Esophagus squamous epithelium (tissue), 5 donors: ENCODE measurements at regions not wholly inside any gene's neighbourhood (a gene's known extent, or its start where the extent isn't known, plus 50 kb on each side); places are given as distances from the start of the nearest gene placed in this dataset.

Experiments used
- DNase-seq: peaks from one replicate; lab custom pipeline; 2025; lab: John Stamatoyannopoulos, UW
- H3K27ac ChIP-seq, 4 donors: fragments of 200-600 bp; sonication (generic); one replicate each; pipeline ENCODE4 v1.5.1; 2016 to 2019; ENCODE audit warnings: mild to moderate bottlenecking in 1 of 4
- H3K27me3 ChIP-seq, 4 donors: fragments of 200-600 bp; sonication (generic); 1 replicate in 3 of 4; 2 replicates in 1 of 4; pipeline versions ENCODE4 v1.5.1 to v1.6.0; 2017 to 2021; ENCODE audit warnings: antibody characterized with exemption in 1 of 4
- H3K36me3 ChIP-seq, 3 donors: fragments of 200-600 bp; sonication (generic); one replicate each; pipeline ENCODE4 v1.5.1; 2016 to 2019
- H3K4me1 ChIP-seq, 3 donors: fragments of 200-600 bp; sonication (generic); one replicate each; pipeline ENCODE4 v1.5.1; 2017 to 2019
- H3K4me3 ChIP-seq, 4 donors: fragments of 200-600 bp; sonication (generic); 1 replicate in 3 of 4; 2 replicates in 1 of 4; pipeline ENCODE4 v1.5.1; 2016 to 2019; ENCODE audit warnings: mild to moderate bottlenecking in 2 of 4, moderate library complexity in 1 of 4
- H3K9me3 ChIP-seq, 3 donors: fragments of 200-600 bp; sonication (generic); one replicate each; pipeline ENCODE4 v1.5.1; 2016 to 2019
- POLR2A ChIP-seq, 4 donors: fragments of 450-650 bp; IDR thresholded peaks; one replicate each; pipeline ENCODE4 v1.6.1; 2017; ENCODE audit warnings: antibody characterized with exemption in 4 of 4, mild to moderate bottlenecking in 4 of 4, moderate library complexity in 3 of 4
- WGBS, 2 donors: methylation state at CpG; one replicate each; pipeline ENCODE4 v1.1.5; 2018; 5-methylcytosine and 5-hydroxymethylcytosine counted together
- intact Hi-C: fragments of 100-400 bp; cut with DNase I; formaldehyde crosslinking; loops from one replicate; pipeline ENCODE4 v1.15.0; 2022
- TF ChIP-seq, protein P1 (sequence below), 6 experiments: fragments of 450-650 bp in 4 of 6; fragments of 200-600 bp in 2 of 6; sonication (generic) in 2 of 6; IDR thresholded peaks; one replicate each; pipeline ENCODE4 v1.5.1; 2016 to 2019; ENCODE audit warnings: antibody characterized with exemption in 6 of 6, mild to moderate bottlenecking in 4 of 6, moderate library complexity in 4 of 6
- donor health status: DM: yes; HTN: yes; CAD: no.

DNA sequence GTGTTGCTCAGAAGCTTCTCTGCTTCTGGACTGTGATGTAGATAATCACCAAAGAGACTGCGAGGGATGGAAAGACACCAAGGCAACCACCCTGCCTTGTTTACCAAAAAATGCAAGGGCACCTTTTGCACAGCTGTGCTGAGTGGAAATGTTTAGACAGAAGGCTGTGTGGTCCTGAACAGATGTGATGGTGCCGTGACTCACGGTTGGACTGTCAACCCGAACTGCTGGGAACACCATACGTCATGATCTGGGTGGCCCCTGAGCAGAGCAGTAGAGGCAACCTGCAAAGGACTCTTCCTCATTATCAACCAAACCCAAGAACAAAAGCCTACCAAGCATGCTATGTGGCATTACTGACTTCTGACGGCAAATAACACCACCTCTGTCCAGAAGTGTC is 61.3 kb upstream of the LPP start:
- 74 to 82% methylated on average over 6 of the region's 6 CpGs for WGBS, 2 donors
- Histone ChIP-seq H3K4me3 (no peak overlapping the region), H3K36me3 (no peaks in the 10 kb centered on the region), H3K9me3 (no peaks in the 10 kb centered on the region), H3K27me3 (no peaks in the 10 kb centered on the region), H3K27ac (no peak overlapping the region), H3K4me1 (no peaks in the 10 kb centered on the region)
- DNase-seq, result no peak
- TF ChIP-seq POLR2A (IDR thresholded peaks at IDR 0.05), result no peak
- TF ChIP-seq, protein P1, sequence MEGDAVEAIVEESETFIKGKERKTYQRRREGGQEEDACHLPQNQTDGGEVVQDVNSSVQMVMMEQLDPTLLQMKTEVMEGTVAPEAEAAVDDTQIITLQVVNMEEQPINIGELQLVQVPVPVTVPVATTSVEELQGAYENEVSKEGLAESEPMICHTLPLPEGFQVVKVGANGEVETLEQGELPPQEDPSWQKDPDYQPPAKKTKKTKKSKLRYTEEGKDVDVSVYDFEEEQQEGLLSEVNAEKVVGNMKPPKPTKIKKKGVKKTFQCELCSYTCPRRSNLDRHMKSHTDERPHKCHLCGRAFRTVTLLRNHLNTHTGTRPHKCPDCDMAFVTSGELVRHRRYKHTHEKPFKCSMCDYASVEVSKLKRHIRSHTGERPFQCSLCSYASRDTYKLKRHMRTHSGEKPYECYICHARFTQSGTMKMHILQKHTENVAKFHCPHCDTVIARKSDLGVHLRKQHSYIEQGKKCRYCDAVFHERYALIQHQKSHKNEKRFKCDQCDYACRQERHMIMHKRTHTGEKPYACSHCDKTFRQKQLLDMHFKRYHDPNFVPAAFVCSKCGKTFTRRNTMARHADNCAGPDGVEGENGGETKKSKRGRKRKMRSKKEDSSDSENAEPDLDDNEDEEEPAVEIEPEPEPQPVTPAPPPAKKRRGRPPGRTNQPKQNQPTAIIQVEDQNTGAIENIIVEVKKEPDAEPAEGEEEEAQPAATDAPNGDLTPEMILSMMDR (IDR thresholded peaks at IDR 0.05), result no peak
- intact Hi-C loops, result no loop called here

DNA sequence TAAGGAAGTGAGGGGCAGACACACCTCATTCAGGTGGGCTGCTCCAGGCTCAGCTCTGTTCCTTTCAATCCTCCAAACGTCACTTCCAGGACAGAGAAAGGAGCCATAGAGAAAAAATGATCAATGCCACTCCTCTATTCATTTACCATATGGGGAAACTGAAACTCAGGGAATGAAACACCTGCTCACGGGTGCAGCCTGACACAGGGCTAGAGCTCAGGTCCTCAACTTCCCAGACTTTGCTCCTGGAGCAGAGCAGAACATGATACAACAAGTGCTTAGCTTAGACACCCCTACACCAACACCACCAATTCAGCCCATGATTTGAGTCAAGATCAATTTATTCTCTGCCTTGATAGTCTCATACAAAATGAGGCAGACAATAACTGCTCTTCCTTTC is 58.5 kb upstream of the LPP start:
- H3K27me3 ChIP-seq, result no peaks in the 10 kb centered on the region
- TF ChIP-seq, protein P1 (IDR thresholded peaks at IDR 0.05), result no peak
- no peak for TF ChIP-seq POLR2A (IDR thresholded peaks at IDR 0.05)
- no peaks in the 10 kb centered on the region for H3K9me3 ChIP-seq
- H3K36me3 ChIP-seq, result no peaks in the 10 kb centered on the region
- intact Hi-C loops, result no loop called here
- no peak overlapping the region for H3K4me3 ChIP-seq
- WGBS, 2 donors, result 54 to 70% methylated on average over 2 of the region's 2 CpGs
- H3K4me1 ChIP-seq, result no peaks in the 10 kb centered on the region
- no peak overlapping the region for H3K27ac ChIP-seq
- no peak for DNase-seq

DNA sequence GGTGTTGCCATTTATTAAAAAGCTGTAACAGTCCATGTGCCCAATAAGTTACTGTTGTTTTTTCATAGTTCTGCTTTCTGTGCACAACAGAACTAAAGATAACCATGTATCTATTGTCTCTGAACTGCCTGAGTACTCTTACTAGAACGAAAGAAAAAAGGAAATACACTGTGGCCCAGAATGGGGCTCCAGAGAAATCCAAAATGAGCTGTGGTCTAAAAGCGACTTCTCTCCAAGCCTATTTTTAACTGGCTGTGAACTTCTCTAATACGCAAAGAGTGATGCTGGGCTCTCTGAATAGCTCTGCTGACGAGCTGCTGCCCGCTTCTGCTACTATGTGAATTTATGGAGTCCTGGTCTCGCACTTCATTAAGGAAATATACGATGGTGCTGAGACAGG is 56.2 kb upstream of the LPP start:
- WGBS, 2 donors, result 77 to 83% methylated on average over 7 of the region's 7 CpGs
- intact Hi-C loops, result no loop called here
- no peaks in the 10 kb centered on the region for H3K27me3 ChIP-seq
- H3K4me1 ChIP-seq, result no peaks in the 10 kb centered on the region
- H3K27ac ChIP-seq, result no peak overlapping the region
- H3K36me3 ChIP-seq, result no peaks in the 10 kb centered on the region
- no peak overlapping the region for H3K4me3 ChIP-seq
- no peaks in the 10 kb centered on the region for H3K9me3 ChIP-seq
- TF ChIP-seq, protein P1 (IDR thresholded peaks at IDR 0.05), result no peak
- TF ChIP-seq POLR2A (IDR thresholded peaks at IDR 0.05), result no peak
- no peak for DNase-seq

DNA sequence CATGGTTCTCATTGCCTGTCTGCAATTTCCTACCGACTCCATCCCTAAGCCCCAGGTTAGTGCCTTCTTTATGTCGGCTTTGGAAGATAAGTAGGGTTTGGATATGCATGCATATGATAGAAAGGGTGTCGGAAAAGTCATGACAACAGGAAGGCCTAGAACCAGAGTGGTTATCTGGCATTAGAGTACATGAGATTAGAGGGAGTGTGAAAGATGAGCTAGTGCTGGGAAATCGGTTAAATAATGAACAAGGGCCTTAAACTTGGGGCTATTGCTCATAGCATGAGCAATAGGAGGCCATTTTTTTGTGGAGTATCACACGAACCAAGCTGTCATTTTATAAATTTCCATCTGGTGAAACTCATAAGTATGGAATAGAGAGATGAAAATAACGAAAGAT is 54.0 kb upstream of the LPP start:
- no peaks in the 10 kb centered on the region for H3K36me3 ChIP-seq
- WGBS, 2 donors, result 84 to 88% methylated on average over 6 of the region's 6 CpGs
- TF ChIP-seq, protein P1 (IDR thresholded peaks at IDR 0.05), result no peak
- no peak for TF ChIP-seq POLR2A (IDR thresholded peaks at IDR 0.05)

DNA sequence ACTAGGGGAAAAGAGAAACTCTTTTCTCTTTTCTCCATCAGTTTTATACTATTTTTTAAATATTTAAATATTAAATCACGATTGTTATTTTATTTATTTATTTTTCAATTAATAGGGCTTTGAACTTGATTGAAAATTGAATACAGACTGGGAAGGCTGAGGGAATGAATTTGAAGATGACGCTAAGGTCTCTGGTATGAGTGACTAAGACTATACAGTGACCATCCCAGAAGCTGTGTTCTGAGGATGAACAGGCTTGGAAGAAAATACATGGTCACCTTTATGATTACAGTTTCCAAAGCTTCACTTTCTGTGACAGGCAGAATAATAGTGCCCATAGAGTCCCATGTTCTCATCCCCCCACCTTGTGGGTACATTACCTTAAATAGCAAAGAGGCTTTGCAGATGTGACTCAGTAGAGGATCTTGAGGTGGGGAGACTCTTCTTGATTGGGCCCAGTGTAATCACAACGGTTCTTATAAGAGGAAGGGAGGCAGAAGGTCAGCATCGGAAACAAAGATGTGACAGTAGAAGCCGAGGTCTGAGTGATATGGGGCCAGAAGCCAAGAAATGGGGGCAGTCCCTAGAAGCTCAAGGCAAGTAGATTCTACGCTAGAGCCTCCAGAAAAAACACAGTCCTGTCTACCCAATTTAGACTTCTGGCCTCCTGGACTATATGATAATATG is 51.0 kb upstream of the LPP start:
- H3K27ac ChIP-seq, result no peak overlapping the region
- intact Hi-C loops, result no loop called here
- no peaks in the 10 kb centered on the region for H3K36me3 ChIP-seq
- H3K27me3 ChIP-seq, result peaks cover 0 to 23% (median 0%) of the 10 kb centered on the region in 4 donors
- H3K4me3 ChIP-seq, result no peak overlapping the region
- no peaks in the 10 kb centered on the region for H3K9me3 ChIP-seq
- 87 to 93% methylated on average over 6 of the region's 6 CpGs for WGBS, 2 donors
- H3K4me1 ChIP-seq, result no peaks in the 10 kb centered on the region
- no peak for DNase-seq
- TF ChIP-seq POLR2A (IDR thresholded peaks at IDR 0.05), result no peak
- TF ChIP-seq, protein P1 (IDR thresholded peaks at IDR 0.05), result no peak

More for the DNA sequence above, 54.0 kb upstream of the LPP start:
- Histone ChIP-seq H3K4me1 (no peaks in the 10 kb centered on the region), H3K9me3 (no peaks in the 10 kb centered on the region), H3K27ac (no peak overlapping the region), H3K4me3 (no peak overlapping the region), H3K27me3 (no peaks in the 10 kb centered on the region)
- intact Hi-C loops, result no loop called here
- DNase-seq, result no peak
